H1 (cell line): ENCODE measurements at regions not wholly inside any gene's neighbourhood (a gene's known extent, or its start where the extent isn't known, plus 50 kb on each side); places are given as distances from the start of the nearest gene placed in this dataset.

ENCODE experiments used
- BCL11A ChIP-seq, 2 experiments: IDR thresholded peaks; one replicate each; pipeline ENCODE4 v1.6.1; 2011; ENCODE audit warnings: low read depth in 2 of 2, low read length in 2 of 2, mild to moderate bottlenecking in 2 of 2
- CEBPB ChIP-seq: IDR thresholded peaks from 2 replicates; pipeline ENCODE4 v1.6.1; 2012; ENCODE audit warnings: low read depth, low read length
- CHD2 ChIP-seq: IDR thresholded peaks from 2 replicates; pipeline ENCODE4 v1.6.1; 2012; ENCODE audit warnings: low read length, improper control_type of control experiment
- CTCF ChIP-seq, 3 experiments: IDR thresholded peaks; 1 replicate in 2 of 3; 2 replicates in 1 of 3; pipeline versions ENCODE4 v1.5.1 to v1.6.1; 2011; ENCODE audit warnings: low read length in 3 of 3, mild to moderate bottlenecking in 3 of 3, inconsistent platforms in 2 of 3, low read depth in 1 of 3, moderate library complexity in 1 of 3; ENCODE audit not compliant: insufficient read depth in 1 of 3; ENCODE audit errors: control extremely low read depth in 1 of 3
- GTF2F1 ChIP-seq: IDR thresholded peaks from 2 replicates; pipeline ENCODE4 v1.6.1; 2012; ENCODE audit warnings: low read depth, low read length, improper control_type of control experiment, borderline replicate concordance
- MAFK ChIP-seq: IDR thresholded peaks from 2 replicates; pipeline ENCODE4 v1.6.1; 2012; ENCODE audit warnings: low read depth, mild to moderate bottlenecking, improper control_type of control experiment, low read length
- NRF1 ChIP-seq: IDR thresholded peaks from 2 replicates; pipeline ENCODE4 v1.6.1; 2011; ENCODE audit warnings: mild to moderate bottlenecking, low read depth, low read length, improper control_type of control experiment
- RNF2 ChIP-seq: fragments of 200-900, 300-1000 bp; sonication (generic); IDR thresholded peaks from 2 replicates; pipeline ENCODE4 v1.7.1; 2016; ENCODE audit warnings: borderline replicate concordance, low read depth, mild to moderate bottlenecking, antibody characterized with exemption, low read length; ENCODE audit not compliant: poor library complexity, severe bottlenecking; ENCODE audit errors: missing control alignments
- SAP30 ChIP-seq: fragments of 300-600 bp; sonication (generic); IDR thresholded peaks from 2 replicates; pipeline ENCODE4 v1.7.1; 2012; ENCODE audit warnings: low read length, moderate library complexity, mild to moderate bottlenecking, inconsistent platforms; ENCODE audit not compliant: insufficient read depth, insufficient replicate concordance
- SIRT6 ChIP-seq: IDR thresholded peaks from one replicate; pipeline ENCODE4 v1.7.1; 2012; ENCODE audit warnings: low read length, inconsistent platforms
- YY1 ChIP-seq: IDR thresholded peaks from 2 replicates; pipeline ENCODE4 v1.6.1; 2011; ENCODE audit warnings: low read depth, mild to moderate bottlenecking, low read length
- ZNF274 ChIP-seq: IDR thresholded peaks from 2 replicates; pipeline ENCODE4 v1.7.0; 2012; ENCODE audit warnings: low read length, borderline replicate concordance; ENCODE audit errors: extremely low read depth

GRCh38 chr4:17033768-17034181 lies 135.3 kb upstream of the LDB2 start:
- TF ChIP-seq CTCF (IDR thresholded peaks at IDR 0.05; ENCODE audit: control extremely low read depth in 1 of 3, insufficient read depth in 1 of 3, low read depth in 1 of 3, low read length in 3 of 3) (no peak), BCL11A (IDR thresholded peaks at IDR 0.05; ENCODE audit: low read depth in 2 of 2, low read length in 2 of 2) (no peak), CHD2 (no peak), MAFK (no peak), GTF2F1 (no peak), CEBPB (no peak), SIRT6 (no peak), NRF1 (no peak), SAP30 (no peak), ZNF274 (no peak), YY1 (no peak), RNF2 (no peak)
